Neural cell (in vitro differentiated cells): ENCODE measurements at regions not wholly inside any gene's neighbourhood (a gene's known extent, or its start where the extent isn't known, plus 50 kb on each side); places are given as distances from the start of the nearest gene placed in this dataset.

Experiments
- H2AFZ ChIP-seq: fragments of 200-600, 300-800 bp; sonication (generic), shearing (Covaris generic); 2 replicates; pipeline ENCODE4 v1.6.0; 2014; ENCODE audit warnings: low read depth, mild to moderate bottlenecking, antibody characterized with exemption, low read length, moderate library complexity
- H3F3A ChIP-seq: fragments of 200-600 bp; shearing (Covaris generic); 2 replicates; pipeline ENCODE4 v1.6.1; 2016; ENCODE audit warnings: mild to moderate bottlenecking, moderate library complexity, mixed read lengths, antibody characterized with exemption, low read length; ENCODE audit not compliant: insufficient read depth, poor library complexity, severe bottlenecking
- H3K27ac ChIP-seq: fragments of 200-600, 300-800 bp; sonication (generic), shearing (Covaris generic); 2 replicates; pipeline ENCODE4 v1.5.1; 2014; ENCODE audit warnings: mild to moderate bottlenecking, low read length, moderate library complexity
- H3K27me3 ChIP-seq: fragments of 300-800, 200-600 bp; sonication (generic), shearing (Covaris generic); 2 replicates; pipeline ENCODE4 v1.6.0; 2014; ENCODE audit warnings: mild to moderate bottlenecking, low read depth, low read length, moderate library complexity; ENCODE audit not compliant: insufficient read depth
- H3K36me3 ChIP-seq: fragments of 300-800, 200-600 bp; sonication (generic), shearing (Covaris generic); 2 replicates; pipeline ENCODE4 v1.5.1; 2014; ENCODE audit warnings: mild to moderate bottlenecking, antibody characterized with exemption, low read length, moderate library complexity; ENCODE audit not compliant: insufficient read depth
- H3K4me2 ChIP-seq: fragments of 300-800, 200-600 bp; sonication (generic), shearing (Covaris generic); 2 replicates; pipeline ENCODE4 v1.6.0; 2014; ENCODE audit warnings: mild to moderate bottlenecking, low read length
- H3K4me3 ChIP-seq: fragments of 300-800, 200-600 bp; sonication (generic), shearing (Covaris generic); 2 replicates; pipeline ENCODE4 v1.5.1; 2014; ENCODE audit warnings: mild to moderate bottlenecking, low read length, moderate library complexity
- H3K79me2 ChIP-seq: fragments of 200-600 bp; shearing (Covaris generic); replicated peaks from 2 replicates; pipeline ENCODE4 v1.6.0; 2014; ENCODE audit warnings: mild to moderate bottlenecking, low read length, moderate library complexity; ENCODE audit not compliant: insufficient read depth
- H3K9ac ChIP-seq: fragments of 300-800, 200-600 bp; sonication (generic), shearing (Covaris generic); 2 replicates; pipeline ENCODE4 v1.6.1; 2016; ENCODE audit warnings: mild to moderate bottlenecking, low read length, mixed read lengths
- H3K9me2 ChIP-seq: fragments of 200-600 bp; shearing (Covaris generic); 2 replicates; pipeline ENCODE4 v1.6.1; 2016; ENCODE audit warnings: mild to moderate bottlenecking, low read length, mixed read lengths; ENCODE audit not compliant: insufficient read depth
- H3K9me3 ChIP-seq: fragments of 200-600, 300-800 bp; sonication (generic), shearing (Covaris generic); 2 replicates; pipeline ENCODE4 v1.6.1; 2016; ENCODE audit warnings: mild to moderate bottlenecking, mixed run types, low read length, moderate library complexity, mixed read lengths
- H4K20me1 ChIP-seq: fragments of 200-600 bp; shearing (Covaris generic); 2 replicates; pipeline ENCODE4 v1.6.1; 2016; ENCODE audit warnings: mild to moderate bottlenecking, mixed run types; ENCODE audit not compliant: insufficient read depth
- CTCF ChIP-seq: fragments of 450-650 bp; IDR thresholded peaks from 2 replicates; pipeline ENCODE4 v1.5.1; 2014; ENCODE audit warnings: antibody characterized with exemption, mild to moderate bottlenecking, moderate library complexity; ENCODE audit not compliant: poor library complexity, severe bottlenecking
- EP300 ChIP-seq: fragments of 450-650 bp; conservative IDR thresholded peaks from 2 replicates; pipeline ENCODE4 v1.6.1; 2014; ENCODE audit warnings: antibody characterized with exemption, mild to moderate bottlenecking, moderate library complexity; ENCODE audit not compliant: poor library complexity, severe bottlenecking
- EZH2 ChIP-seq: fragments of 200-600, 300-800 bp; shearing (Covaris generic), sonication (generic); IDR thresholded peaks from 2 replicates; pipeline ENCODE4 v1.6.1; 2014; ENCODE audit warnings: antibody characterized with exemption, low read length, borderline replicate concordance, mild to moderate bottlenecking; ENCODE audit not compliant: insufficient read depth, poor library complexity, severe bottlenecking
- MXI1 ChIP-seq: fragments of 450-650 bp; conservative IDR thresholded peaks from 2 replicates; pipeline ENCODE4 v1.6.1; 2014; ENCODE audit warnings: antibody characterized with exemption, mild to moderate bottlenecking; ENCODE audit not compliant: poor library complexity, severe bottlenecking
- POLR2AphosphoS5 ChIP-seq: IDR thresholded peaks from 2 replicates; pipeline ENCODE4 v1.6.1; 2012
- RAD21 ChIP-seq: fragments of 450-650 bp; conservative IDR thresholded peaks from 2 replicates; pipeline ENCODE4 v1.6.1; 2014; ENCODE audit warnings: antibody characterized with exemption, mild to moderate bottlenecking, moderate library complexity
- REST ChIP-seq: IDR thresholded peaks from 2 replicates; pipeline ENCODE4 v1.6.1; 2012; ENCODE audit warnings: borderline replicate concordance
- SMC3 ChIP-seq: fragments of 450-650 bp; conservative IDR thresholded peaks from 2 replicates; pipeline ENCODE4 v1.6.1; 2014; ENCODE audit warnings: antibody characterized with exemption, mild to moderate bottlenecking, moderate library complexity; ENCODE audit not compliant: poor library complexity
- TAF1 ChIP-seq: IDR thresholded peaks from 2 replicates; pipeline ENCODE4 v1.6.1; 2012; ENCODE audit warnings: low read depth

- Histone ChIP-seq H4K20me1 (no peaks in the 10 kb centered on the region), H3K27ac (no peak overlapping the region), H3K9me3 (no peaks in the 10 kb centered on the region), H2AFZ (no peak overlapping the region), H3K4me2 (no peak overlapping the region), H3K27me3 (no peaks in the 10 kb centered on the region), H3K9me2 (no peaks in the 10 kb centered on the region), H3K9ac (no peak overlapping the region), H3F3A (no peaks in the 10 kb centered on the region), H3K36me3 (no peaks in the 10 kb centered on the region), H3K79me2 (no peaks in the 10 kb centered on the region), H3K4me3 (no peak overlapping the region)
- TF ChIP-seq RAD21 (no peak), REST (no peak), EP300 (no peak), SMC3 (no peak), CTCF (no peak), TAF1 (no peak), POLR2AphosphoS5 (no peak), EZH2 (no peak), MXI1 (no peak)
These were observed 164.7 kb upstream of the CENPW start for GRCh38 chr6:126175251-126175650.

- no peaks in the 10 kb centered on the region for H4K20me1 ChIP-seq
- no peaks in the 10 kb centered on the region for H3K9me2 ChIP-seq
- no peaks in the 10 kb centered on the region for H3K9me3 ChIP-seq
- TF ChIP-seq CTCF = no peak
- TF ChIP-seq EZH2 = no peak
- TF ChIP-seq SMC3 = no peak
- TF ChIP-seq EP300 = no peak
- no peak for TF ChIP-seq POLR2AphosphoS5
- no peak for TF ChIP-seq TAF1
- TF ChIP-seq RAD21 = no peak
- no peak for TF ChIP-seq MXI1
- TF ChIP-seq REST = no peak
- H3K79me2 ChIP-seq = no peaks in the 10 kb centered on the region
- no peaks in the 10 kb centered on the region for H3K36me3 ChIP-seq
- H3F3A ChIP-seq = no peaks in the 10 kb centered on the region
- H2AFZ ChIP-seq = no peak overlapping the region
- H3K27me3 ChIP-seq = no peaks in the 10 kb centered on the region
- H3K4me3 ChIP-seq = no peak overlapping the region
- H3K27ac ChIP-seq = no peak overlapping the region
- H3K4me2 ChIP-seq = no peak overlapping the region
- no peak overlapping the region for H3K9ac ChIP-seq
These were observed 163.6 kb upstream of the CENPW start for GRCh38 chr6:126176282-126176681.
